Activated T-cell treated with anti-CD3 and anti-CD28 coated beads, Interleukin-2, amount 50 U/mL, for 1 hour (primary cell): ENCODE measurements at regions not wholly inside any gene's neighbourhood (a gene's known extent, or its start where the extent isn't known, plus 50 kb on each side); places are given as distances from the start of the nearest gene placed in this dataset.
A peak's percentile ranks its signal among the peaks of the same experiment; 100 is the strongest.
"Not testable (repeated sequence)": the region's sequence is repeated elsewhere in the genome, so short reads cannot be mapped to it uniquely, and the experiment has no call there.

Experiments
- DNase-seq: peaks from one replicate; pipeline ENCODE4 v3.0.0-alpha.2; 2020

DNA sequence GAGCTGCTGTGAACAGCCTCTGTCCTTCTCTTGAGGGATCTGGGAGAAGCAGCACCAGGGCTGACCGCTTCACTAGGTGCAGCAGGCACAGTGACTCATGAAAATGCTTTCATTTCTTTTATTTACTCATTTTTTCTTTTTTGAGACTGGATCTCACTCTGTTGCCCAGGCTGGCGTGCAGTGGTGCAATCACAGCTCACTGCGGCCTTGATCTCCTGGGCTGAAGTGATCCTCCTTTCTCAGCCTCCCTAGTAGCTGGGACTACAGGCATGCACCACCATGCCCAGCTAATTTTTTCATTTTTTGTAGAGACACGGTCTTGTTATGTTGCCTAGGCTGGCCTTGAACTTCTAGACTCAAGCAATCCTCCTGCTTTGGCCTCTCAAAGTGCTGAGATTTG lies 216.8 kb upstream of the EEF2KMT start:
- no peak for DNase-seq

- DNase-seq: no peak
Observed at GRCh38 chr16:5309946-5310611, 212.5 kb upstream of the EEF2KMT start.

GRCh38 chr16:5305023-5305422 lies 207.4 kb upstream of the EEF2KMT start:
- no peak for DNase-seq

- no peak for DNase-seq
Observed at GRCh38 chr16:5302372-5303114, 204.9 kb upstream of the EEF2KMT start.

DNA sequence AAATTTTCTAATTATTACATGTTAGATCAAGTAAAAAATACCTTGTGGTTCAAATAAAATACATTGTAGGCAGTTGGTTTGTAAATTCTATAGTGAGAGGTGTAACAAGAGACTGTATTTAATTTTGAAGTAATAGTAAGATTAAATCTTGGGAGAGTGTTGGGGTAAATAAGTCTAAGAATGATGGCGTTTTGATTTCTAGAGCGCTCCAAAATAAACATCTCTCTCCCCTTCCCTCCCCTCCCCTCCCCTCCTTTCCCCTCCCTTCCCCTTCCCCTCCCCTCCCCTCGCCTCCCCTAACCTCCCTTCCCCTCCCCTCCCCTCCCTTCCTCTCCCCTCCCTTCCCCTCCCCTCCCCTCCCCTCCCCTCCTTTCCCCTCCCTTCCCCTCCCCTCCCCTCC lies 200.6 kb upstream of the EEF2KMT start:
- no peak for DNase-seq

DNA sequence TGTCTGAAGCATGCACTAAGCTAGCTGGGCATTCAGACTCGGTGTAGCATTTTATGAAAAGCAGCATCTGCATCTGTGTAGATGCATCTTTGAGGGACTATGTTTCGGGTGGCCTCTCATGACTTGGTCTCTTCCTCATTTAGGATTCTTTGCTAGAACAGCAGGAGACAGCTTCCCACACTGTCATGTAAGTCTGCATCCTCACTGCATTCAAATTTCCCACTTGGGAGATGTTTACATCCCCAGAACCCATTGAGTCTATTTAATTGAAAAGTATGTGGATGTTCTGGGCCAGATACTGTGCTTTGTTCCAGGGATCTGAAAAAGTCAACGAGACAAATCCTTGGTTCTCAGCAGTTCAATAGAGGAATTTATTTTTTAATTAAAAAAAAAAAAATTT lies 198.6 kb upstream of the EEF2KMT start:
- DNase-seq: no peak

- DNase-seq: not testable (repeated sequence)
Observed at GRCh38 chr16:5295304-5295703, 197.7 kb upstream of the EEF2KMT start.

DNA sequence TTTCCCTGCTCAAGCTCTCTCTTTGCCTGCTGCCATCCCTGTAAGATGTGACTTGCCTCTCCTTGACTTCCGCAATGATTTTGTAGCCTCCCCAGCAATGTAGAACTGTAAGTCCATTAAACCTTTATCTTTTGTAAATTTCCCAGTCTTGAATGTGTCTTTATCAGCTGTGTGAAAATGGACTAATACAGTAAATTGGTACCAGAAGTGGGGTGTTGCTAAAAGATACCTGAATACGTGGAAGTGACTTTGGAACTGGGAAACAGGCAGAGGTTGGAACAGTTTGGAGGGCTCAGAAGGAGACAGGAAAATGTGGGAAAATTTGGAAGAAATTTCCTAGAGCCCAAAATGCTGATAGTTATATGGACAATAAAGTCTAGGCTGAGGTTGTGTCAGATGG lies 184.6 kb upstream of the EEF2KMT start:
- DNase-seq: not testable (repeated sequence)

DNA sequence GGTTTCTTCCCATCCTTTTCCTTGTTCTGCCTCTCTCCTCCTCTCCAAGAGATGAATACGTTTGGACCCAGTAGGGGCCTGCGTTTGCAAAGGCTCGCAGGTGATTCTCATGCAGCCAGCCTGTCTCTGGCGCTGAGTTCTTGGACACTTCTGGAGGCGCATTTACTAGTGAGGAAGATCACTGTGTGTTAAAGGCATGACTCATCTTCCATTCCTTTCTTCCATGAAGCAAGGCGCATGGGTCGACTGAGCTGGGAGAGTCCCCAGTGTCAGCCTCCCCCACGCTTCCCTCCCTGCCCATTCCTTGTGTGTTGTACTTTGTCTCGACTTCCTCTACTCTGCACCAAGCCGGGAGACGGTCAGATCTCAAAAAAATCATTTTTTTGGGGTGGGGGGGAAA lies 159.9 kb upstream of the EEF2KMT start:
- DNase-seq: no peak

DNA sequence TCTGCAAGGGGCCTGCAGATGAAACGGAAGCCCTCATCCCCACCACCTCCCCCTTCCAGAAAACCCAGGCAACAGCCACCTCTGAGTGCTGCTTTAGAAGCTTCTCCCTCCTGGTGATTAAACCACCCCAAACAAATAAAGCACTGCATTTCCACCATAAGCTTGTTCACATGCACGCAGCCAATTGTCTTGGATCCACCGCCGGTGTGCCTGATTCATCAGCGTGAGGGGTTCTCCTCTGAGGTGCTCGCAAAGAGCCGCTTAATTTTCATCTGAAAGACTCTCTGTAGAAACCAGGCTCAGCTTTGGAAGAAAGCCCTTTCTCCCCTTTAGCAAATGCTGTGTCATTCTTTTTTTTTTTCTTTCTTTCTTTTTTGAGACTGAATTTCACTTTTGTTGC lies 155.2 kb upstream of the EEF2KMT start:
- no peak for DNase-seq

GRCh38 chr16:5247403-5247802 lies 149.8 kb upstream of the EEF2KMT start:
- not testable (repeated sequence) for DNase-seq

DNA sequence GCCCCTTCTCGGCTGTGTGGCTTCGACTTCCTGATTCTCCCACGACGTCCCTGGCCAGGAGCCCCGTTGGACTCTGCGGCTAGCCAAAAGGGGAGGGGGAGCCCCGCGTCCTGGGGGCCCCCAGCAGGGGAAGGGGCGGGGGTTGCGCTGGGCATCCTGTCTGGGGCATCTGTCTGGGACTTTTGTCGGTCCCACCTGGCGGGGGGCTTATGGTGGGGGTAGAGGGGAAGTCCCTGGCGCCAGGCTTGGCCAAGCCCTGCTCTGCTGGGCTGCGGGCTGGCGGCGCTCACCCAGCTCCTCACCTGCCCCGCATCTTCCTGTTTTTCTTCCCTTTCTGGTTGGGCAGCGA lies 142.7 kb upstream of the EEF2KMT start:
- DNase-seq: not testable (repeated sequence)

GRCh38 chr16:5239472-5240277 lies 142.1 kb upstream of the EEF2KMT start:
- peak; percentile 67 for DNase-seq

- no peak for DNase-seq
Observed at GRCh38 chr16:5235119-5235518, 137.5 kb upstream of the EEF2KMT start.

DNA sequence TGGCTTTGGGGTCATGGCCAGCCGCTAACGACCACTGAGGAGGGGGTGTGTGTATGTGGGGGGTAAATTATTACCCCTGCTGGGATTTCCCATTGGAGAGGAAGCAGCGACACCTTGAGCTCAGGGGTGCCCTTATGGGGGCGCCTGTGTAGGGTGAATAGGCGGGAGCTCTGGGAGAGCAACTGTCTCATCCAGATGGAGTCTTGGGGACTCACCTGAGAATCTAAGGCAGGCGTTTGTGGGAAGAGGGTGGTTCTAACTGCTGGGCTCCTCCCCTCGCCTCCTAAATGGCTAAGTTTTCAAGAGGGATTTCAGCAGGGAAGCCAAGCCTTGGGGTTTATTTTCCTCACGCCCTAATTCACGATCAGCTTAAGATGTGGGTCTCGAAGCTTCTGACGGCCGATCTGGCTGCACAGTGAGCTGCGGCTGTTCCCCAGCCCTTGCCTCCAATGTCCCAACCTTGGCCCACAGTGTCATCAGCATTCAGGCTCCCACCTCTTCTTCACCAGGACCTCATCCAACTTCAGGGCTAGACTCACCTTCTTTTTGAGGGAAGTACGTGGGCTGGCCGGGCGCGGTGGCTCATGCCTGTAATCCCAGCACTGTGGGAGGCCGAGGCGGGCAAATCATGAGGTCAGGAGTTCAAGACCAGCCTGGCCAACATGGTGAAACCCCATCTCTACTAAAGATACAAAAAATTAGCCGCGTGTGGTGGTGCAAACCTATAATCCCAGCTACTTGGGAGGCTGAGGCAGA lies 136.9 kb upstream of the EEF2KMT start:
- DNase-seq: no peak

- no peak for DNase-seq
Observed at GRCh38 chr16:5231246-5231759, 133.7 kb upstream of the EEF2KMT start.

GRCh38 chr16:5228369-5228768 lies 130.8 kb upstream of the EEF2KMT start:
- no peak for DNase-seq

DNA sequence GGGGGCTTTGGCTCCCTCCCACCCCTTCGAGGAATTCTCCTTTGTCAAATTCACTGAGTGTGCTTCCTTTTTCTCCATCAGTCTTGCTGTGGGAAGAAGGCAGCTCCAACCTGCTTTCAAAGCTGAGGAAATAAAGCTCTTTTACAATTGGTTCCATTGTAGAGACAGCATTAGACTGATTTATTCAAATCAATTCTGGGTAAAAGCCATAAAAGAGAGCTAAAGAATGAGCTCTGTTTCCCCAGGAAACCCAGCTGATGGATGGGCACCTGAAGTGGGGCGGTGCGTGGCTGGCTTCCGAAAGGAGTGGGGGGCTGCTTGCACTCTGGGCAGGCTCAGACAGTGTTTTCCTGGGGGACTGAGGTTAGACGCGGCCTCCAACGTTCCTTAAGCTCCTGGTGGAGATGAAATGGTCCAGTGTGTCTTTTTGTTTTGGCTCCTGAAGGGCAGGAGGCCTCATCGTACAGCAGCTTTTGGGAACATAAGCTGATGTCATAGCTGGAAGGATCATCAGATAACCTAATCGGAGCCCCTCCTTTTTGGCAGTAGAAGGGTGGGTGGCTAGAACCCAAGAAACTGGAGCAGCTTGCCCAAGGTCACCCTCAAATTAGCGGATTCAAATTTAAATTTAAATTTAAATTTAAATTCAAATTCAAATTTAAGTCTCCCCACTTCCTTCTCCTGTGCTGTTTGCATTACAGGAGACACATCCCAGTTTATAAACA lies 128.5 kb upstream of the EEF2KMT start:
- DNase-seq: no peak

GRCh38 chr16:5222761-5223160 lies 125.2 kb upstream of the EEF2KMT start:
- DNase-seq: no peak

DNA sequence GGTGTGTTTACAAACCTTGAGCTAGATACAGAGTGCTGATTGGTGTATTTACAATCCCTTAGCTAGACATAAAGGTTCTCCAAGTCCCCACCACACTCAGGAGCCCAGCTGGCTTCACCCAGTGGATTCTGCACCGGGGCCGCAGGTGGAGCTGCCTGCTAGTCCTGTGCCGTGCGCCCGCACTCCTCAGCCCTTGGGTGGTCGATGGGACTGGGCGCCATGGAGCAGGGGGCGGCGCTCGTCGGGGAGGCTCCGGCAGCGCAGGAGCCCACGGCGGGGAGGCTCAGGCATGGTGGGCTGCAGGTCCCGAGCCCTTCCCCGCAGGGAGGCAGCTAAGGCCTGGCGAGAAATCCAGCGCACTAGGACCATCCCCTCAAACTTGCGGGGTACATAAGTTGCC lies 124.2 kb upstream of the EEF2KMT start:
- DNase-seq: not testable (repeated sequence)

- DNase-seq: no peak
Observed at GRCh38 chr16:5220705-5221104, 123.1 kb upstream of the EEF2KMT start.

DNA sequence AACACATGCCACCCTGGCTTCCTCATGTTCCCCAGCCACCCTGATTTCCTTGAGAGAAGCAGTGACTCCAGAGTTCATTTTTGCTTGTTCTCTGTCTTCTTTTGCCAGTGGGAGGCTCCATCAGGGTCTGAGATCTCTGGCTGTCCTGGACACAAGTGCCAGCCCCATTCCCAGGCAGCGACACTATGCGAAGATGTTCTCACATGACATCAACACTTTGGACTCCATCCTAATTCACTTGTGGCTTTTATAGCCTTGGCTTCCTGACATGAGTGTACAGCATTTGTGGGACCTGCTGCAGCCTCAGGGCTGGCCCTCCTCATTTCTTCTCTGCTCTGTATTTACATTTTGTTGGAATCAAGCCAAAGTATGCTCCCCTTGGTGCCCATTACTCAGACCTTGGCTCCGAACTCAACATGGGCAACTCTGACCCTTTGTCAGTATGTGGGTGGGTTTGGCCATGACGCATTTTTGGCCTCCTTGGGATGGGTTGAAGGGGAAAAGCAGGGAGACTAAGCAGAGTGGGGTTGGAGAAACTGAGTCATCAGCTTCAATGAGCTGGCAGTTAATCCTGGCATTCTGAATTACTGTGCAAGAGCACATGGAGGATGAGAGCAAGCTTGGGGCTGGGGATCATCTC lies 119.0 kb upstream of the EEF2KMT start:
- DNase-seq: no peak
